ENCODE measurements at regions not wholly inside any gene's neighbourhood (a gene's known extent, or its start where the extent isn't known, plus 50 kb on each side); places are given as distances from the start of the nearest gene placed in this dataset.
A peak's percentile ranks its signal among the peaks of the same experiment; 100 is the strongest.

DNA sequence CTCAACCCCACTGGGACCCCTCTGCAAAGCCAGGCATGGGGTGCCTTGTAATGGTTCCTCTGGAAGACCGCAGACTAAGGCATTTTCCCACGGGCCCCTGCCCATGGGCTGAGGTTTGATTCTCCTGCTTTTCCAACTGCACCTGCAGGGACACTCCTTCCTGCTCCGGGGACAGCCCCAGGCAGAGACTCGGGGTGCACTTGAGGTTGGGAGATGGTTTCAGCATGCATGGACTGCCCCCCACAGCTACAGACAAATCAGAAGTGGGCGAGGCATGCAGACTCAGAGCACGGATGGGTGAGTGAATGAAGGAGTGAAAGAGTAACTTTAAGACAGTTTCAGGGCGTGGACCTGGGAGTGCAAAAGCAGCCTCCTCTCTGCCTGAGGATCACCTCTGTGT is 87.9 kb upstream of the RPL38 start:
- H3K36me3 Mint-ChIP-seq (ENCODE audit: low read depth, unreplicated experiment) = no peaks in the 10 kb centered on the region
- DNase-seq (ENCODE audit: low spot score) = no peak
- no peaks in the 10 kb centered on the region for H3K9me3 Mint-ChIP-seq (ENCODE audit: unreplicated experiment)
- H3K4me3 Mint-ChIP-seq (ENCODE audit: unreplicated experiment) = no peak overlapping the region
- H3K4me1 Mint-ChIP-seq (ENCODE audit: unreplicated experiment) = peaks cover 9% of the 10 kb centered on the region
- H3K27me3 Mint-ChIP-seq (ENCODE audit: unreplicated experiment) = no peaks in the 10 kb centered on the region
- TF ChIP-seq, protein P1, sequence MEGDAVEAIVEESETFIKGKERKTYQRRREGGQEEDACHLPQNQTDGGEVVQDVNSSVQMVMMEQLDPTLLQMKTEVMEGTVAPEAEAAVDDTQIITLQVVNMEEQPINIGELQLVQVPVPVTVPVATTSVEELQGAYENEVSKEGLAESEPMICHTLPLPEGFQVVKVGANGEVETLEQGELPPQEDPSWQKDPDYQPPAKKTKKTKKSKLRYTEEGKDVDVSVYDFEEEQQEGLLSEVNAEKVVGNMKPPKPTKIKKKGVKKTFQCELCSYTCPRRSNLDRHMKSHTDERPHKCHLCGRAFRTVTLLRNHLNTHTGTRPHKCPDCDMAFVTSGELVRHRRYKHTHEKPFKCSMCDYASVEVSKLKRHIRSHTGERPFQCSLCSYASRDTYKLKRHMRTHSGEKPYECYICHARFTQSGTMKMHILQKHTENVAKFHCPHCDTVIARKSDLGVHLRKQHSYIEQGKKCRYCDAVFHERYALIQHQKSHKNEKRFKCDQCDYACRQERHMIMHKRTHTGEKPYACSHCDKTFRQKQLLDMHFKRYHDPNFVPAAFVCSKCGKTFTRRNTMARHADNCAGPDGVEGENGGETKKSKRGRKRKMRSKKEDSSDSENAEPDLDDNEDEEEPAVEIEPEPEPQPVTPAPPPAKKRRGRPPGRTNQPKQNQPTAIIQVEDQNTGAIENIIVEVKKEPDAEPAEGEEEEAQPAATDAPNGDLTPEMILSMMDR (IDR thresholded peaks at IDR 0.05; ENCODE audit: unreplicated experiment) = no peak
- H3K27ac Mint-ChIP-seq (ENCODE audit: unreplicated experiment) = no peak overlapping the region

DNA sequence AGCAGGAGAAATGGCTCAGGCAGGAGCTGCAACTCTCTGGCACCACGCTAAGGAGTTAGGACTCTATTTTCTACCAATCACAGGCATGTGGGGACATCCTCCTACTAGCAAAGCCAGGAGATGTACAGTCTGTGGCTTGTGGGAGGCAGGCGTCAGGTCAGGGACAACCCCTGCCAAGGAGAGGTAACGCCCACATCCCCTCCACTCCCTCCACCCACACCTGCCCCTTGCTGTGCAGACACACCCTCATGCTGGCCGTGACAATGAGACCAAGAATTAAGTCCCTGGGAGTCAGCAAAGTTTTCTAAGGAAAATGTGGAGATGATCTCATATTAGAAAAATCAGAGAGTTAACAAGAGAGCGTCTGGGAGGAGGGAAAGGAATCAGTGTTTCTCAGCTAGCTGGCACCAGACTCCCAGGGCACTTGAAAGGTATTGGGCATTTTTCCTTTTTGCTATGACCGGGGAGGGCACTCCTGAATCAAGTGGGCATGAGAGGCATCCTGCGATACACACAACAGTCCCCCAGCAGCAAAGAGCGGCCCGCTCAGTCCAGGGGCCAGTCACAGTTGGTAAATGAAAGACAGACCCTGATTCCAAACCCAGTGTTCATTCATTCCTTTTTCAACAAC is 87.3 kb upstream of the RPL38 start:
- H3K36me3 Mint-ChIP-seq (ENCODE audit: low read depth, unreplicated experiment) = no peaks in the 10 kb centered on the region
- H3K27ac Mint-ChIP-seq (ENCODE audit: unreplicated experiment) = no peak overlapping the region
- no peaks in the 10 kb centered on the region for H3K9me3 Mint-ChIP-seq (ENCODE audit: unreplicated experiment)
- DNase-seq (ENCODE audit: low spot score) = no peak
- H3K4me3 Mint-ChIP-seq (ENCODE audit: unreplicated experiment) = no peak overlapping the region
- H3K4me1 Mint-ChIP-seq (ENCODE audit: unreplicated experiment) = peaks cover 9% of the 10 kb centered on the region
- no peaks in the 10 kb centered on the region for H3K27me3 Mint-ChIP-seq (ENCODE audit: unreplicated experiment)
- TF ChIP-seq, protein P1 (IDR thresholded peaks at IDR 0.05; ENCODE audit: unreplicated experiment) = no peak

DNA sequence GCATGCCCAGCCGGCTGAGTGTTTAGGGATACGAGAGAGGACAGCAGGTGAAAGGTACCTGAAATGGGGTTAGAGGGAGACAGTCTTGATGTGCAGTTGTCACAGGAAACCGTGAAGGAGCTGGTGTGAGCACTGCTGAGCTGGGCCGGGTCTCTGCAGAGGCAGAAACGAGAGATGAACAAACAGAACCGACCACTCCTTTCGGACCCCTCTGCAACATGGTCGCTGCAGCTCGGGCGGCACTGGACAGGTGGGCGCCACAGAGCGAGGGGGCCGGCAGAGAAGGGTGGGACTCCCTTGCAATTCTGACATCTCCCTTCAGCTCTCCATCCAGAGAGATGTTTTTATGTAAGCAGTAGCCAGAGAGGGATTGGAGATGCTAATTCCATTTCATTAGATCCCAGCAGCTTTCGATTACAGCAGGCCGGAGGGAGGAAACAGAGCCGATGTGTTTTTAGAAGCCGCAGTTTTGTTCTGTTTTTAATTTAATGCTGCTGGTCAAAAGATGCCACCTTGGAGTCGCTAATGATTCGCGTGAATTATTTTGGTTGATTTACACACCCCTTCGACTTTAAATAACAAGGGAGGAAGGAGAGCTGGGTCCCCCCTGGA is 86.3 kb upstream of the RPL38 start:
- Mint-ChIP-seq H3K4me1 (ENCODE audit: unreplicated experiment) (peaks cover 9% of the 10 kb centered on the region), H3K9me3 (ENCODE audit: unreplicated experiment) (no peaks in the 10 kb centered on the region), H3K36me3 (ENCODE audit: low read depth, unreplicated experiment) (peaks cover under 1% of the 10 kb centered on the region), H3K27ac (ENCODE audit: unreplicated experiment) (no peak overlapping the region), H3K27me3 (ENCODE audit: unreplicated experiment) (peaks cover 3% of the 10 kb centered on the region), H3K4me3 (ENCODE audit: unreplicated experiment) (no peak overlapping the region)
- no peak for DNase-seq (ENCODE audit: low spot score)
- TF ChIP-seq, protein P1 (IDR thresholded peaks at IDR 0.05; ENCODE audit: unreplicated experiment) = no peak

DNA sequence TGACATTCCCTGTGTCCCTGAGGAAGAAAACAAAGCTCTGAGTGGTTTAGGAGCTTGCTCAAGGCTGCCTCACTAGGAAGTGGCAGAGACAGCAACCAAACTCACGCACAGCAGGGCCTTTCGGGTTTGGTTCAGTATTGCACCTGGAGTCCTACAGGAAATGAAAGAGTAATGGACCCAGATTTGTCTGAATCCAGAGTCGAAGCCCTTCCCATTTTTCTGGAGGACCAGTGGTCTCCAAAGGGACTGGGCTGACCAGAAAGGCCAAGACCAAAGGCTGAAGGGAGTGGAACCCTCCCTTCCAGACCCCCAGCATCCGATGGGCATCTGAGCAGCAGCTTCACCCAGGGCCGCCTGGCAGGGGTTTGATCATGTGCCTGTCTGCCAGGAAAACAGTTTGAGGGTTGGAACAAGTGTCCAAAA is 85.5 kb upstream of the RPL38 start:
- H3K4me3 Mint-ChIP-seq (ENCODE audit: unreplicated experiment) = no peak overlapping the region
- DNase-seq (ENCODE audit: low spot score) = no peak
- TF ChIP-seq, protein P1 (IDR thresholded peaks at IDR 0.05; ENCODE audit: unreplicated experiment) = no peak

DNA sequence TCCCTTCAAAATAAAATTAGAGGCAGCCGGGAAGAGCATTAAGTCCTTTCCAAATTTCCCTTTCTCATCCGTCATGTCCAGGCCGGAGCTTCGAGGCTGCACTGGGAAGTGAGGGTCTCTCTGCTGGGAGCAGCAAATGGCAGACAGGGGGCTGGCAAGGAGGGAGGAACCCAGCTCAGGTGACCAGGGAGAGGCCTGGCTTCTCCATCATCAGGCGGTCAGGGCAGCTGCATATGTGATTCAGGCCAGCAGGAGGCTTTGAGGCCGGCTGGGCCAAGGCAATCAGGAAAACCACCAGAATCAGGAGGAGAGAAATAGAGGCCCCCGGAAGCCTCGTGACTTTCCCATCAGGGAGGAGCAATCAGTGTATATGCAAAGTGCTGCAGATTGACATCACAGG is 85.0 kb upstream of the RPL38 start:
- H3K36me3 Mint-ChIP-seq (ENCODE audit: low read depth, unreplicated experiment) = peaks cover 3% of the 10 kb centered on the region
- H3K27ac Mint-ChIP-seq (ENCODE audit: unreplicated experiment) = no peak overlapping the region
- no peak overlapping the region for H3K4me3 Mint-ChIP-seq (ENCODE audit: unreplicated experiment)
- peak; percentile 17 for DNase-seq (ENCODE audit: low spot score)
- no peaks in the 10 kb centered on the region for H3K9me3 Mint-ChIP-seq (ENCODE audit: unreplicated experiment)
- peaks cover 9% of the 10 kb centered on the region for H3K4me1 Mint-ChIP-seq (ENCODE audit: unreplicated experiment)
- H3K27me3 Mint-ChIP-seq (ENCODE audit: unreplicated experiment) = peaks cover 5% of the 10 kb centered on the region
- TF ChIP-seq, protein P1 (IDR thresholded peaks at IDR 0.05; ENCODE audit: unreplicated experiment) = no peak

More for the DNA sequence above, 85.5 kb upstream of the RPL38 start:
- peaks cover 3% of the 10 kb centered on the region for H3K36me3 Mint-ChIP-seq (ENCODE audit: low read depth, unreplicated experiment)
- no peaks in the 10 kb centered on the region for H3K9me3 Mint-ChIP-seq (ENCODE audit: unreplicated experiment)
- H3K27me3 Mint-ChIP-seq (ENCODE audit: unreplicated experiment) = peaks cover 5% of the 10 kb centered on the region
- H3K27ac Mint-ChIP-seq (ENCODE audit: unreplicated experiment) = no peak overlapping the region
- peaks cover 9% of the 10 kb centered on the region for H3K4me1 Mint-ChIP-seq (ENCODE audit: unreplicated experiment)

All from endothelial cell (in vitro differentiated cells).